Spleen (tissue), 11 donors: ENCODE measurements at regions not wholly inside any gene's neighbourhood (a gene's known extent, or its start where the extent isn't known, plus 50 kb on each side); places are given as distances from the start of the nearest gene placed in this dataset.

ENCODE experiments used
- DNase-seq: peaks from one replicate; pipeline ENCODE4 v3.0.0-alpha.2; 2020
- H3K27ac ChIP-seq, 8 donors: fragments of 200-600 bp; sonication (generic) in 7 of 8; 1 replicate in 4 of 8; 2 replicates in 4 of 8; pipeline versions ENCODE4 v1.5.0 to v1.8.0; 2016 to 2021; ENCODE audit warnings: inconsistent platforms in 4 of 8, mild to moderate bottlenecking in 4 of 8, moderate library complexity in 1 of 8
- H3K27me3 ChIP-seq, 7 donors: fragments of 200-600 bp; sonication (generic) in 6 of 7; replicated peaks in 1 of 7; 1 replicate in 4 of 7; 2 replicates in 3 of 7; pipeline versions ENCODE4 v1.5.0 to v1.8.0; 2016 to 2021; ENCODE audit warnings: inconsistent platforms in 3 of 7, mild to moderate bottlenecking in 1 of 7
- H3K36me3 ChIP-seq, 6 donors: fragments of 200-600 bp; sonication (generic) in 5 of 6; 1 replicate in 4 of 6; 2 replicates in 2 of 6; pipeline versions ENCODE4 v1.5.0 to v1.8.0; 2016 to 2021; ENCODE audit warnings: inconsistent platforms in 2 of 6
- H3K4me1 ChIP-seq, 6 donors: fragments of 200-600 bp; sonication (generic) in 5 of 6; 1 replicate in 3 of 6; 2 replicates in 3 of 6; pipeline versions ENCODE4 v1.5.0 to v1.8.0; 2016 to 2021; ENCODE audit warnings: inconsistent platforms in 3 of 6
- H3K4me3 ChIP-seq, 8 donors: fragments of 200-600 bp; sonication (generic) in 7 of 8; 1 replicate in 4 of 8; 2 replicates in 4 of 8; pipeline versions ENCODE4 v1.5.0 to v1.8.0; 2016 to 2021; ENCODE audit warnings: inconsistent platforms in 4 of 8, mild to moderate bottlenecking in 4 of 8, moderate library complexity in 2 of 8
- H3K9me3 ChIP-seq, 8 donors: fragments of 200-600 bp; sonication (generic) in 7 of 8; 1 replicate in 4 of 8; 2 replicates in 4 of 8; pipeline versions ENCODE4 v1.5.0 to v1.8.0; 2016 to 2021; ENCODE audit warnings: inconsistent platforms in 4 of 8
- CTCF ChIP-seq, 11 experiments: fragments of 200-600 bp in 7 of 11; fragments of 450-650 bp in 4 of 11; sonication (generic) in 4 of 11; IDR thresholded peaks in 8 of 11; conservative IDR thresholded peaks in 3 of 11; 1 replicate in 7 of 11; 2 replicates in 4 of 11; pipeline versions ENCODE4 v1.4.0 to v1.8.0; 2016 to 2021; ENCODE audit warnings: antibody characterized with exemption in 11 of 11, inconsistent platforms in 4 of 11, mild to moderate bottlenecking in 1 of 11
- POLR2A ChIP-seq, 3 donors: fragments of 450-650 bp; IDR thresholded peaks; one replicate each; pipeline ENCODE4 v1.5.1; 2017; ENCODE audit warnings: antibody characterized with exemption in 3 of 3, mild to moderate bottlenecking in 1 of 3
- POLR2AphosphoS5 ChIP-seq, 3 donors: sonication (generic); formaldehyde crosslinking; IDR thresholded peaks; one replicate each; pipeline ENCODE4 v1.5.1; 2017; ENCODE audit warnings: antibody characterized with exemption in 3 of 3
- WGBS, 5 donors: extraction: QIAGEN DNeasy Blood & Tissue Kit in 3 of 5; methylation state at CpG; one replicate each; pipeline versions ENCODE4 v1.1.5 to v1.1.7; 2013 to 2018; 5-methylcytosine and 5-hydroxymethylcytosine counted together
- intact Hi-C: fragments of 100-400 bp; cut with DNase I; formaldehyde crosslinking; loops from one replicate; pipeline ENCODE4 v1.15.0; 2023; ENCODE audit warnings: low total_unique reads
- donor health status: healthy with polysubstance abuse.
- donor health status: DM: no; HTN: no; CAD: no; lungs with moderate emphysema.
- donor health status: DM: no; HTN: no; CAD: no.
- donor health status: Bipolar disorder and iron deficiency.
- donor health status: healthy.
- donor health status: DM: no; HTN: no; CAD: no.
- donor health status: DM: yes; HTN: yes; CAD: no.

GRCh38 chr7:22653951-22654350, 73.0 kb upstream of the IL6 start:
- no peak overlapping the region for H3K4me3 ChIP-seq
- peaks cover 0 to 25% (median 0%) of the 10 kb centered on the region in 6 donors for H3K36me3 ChIP-seq
- TF ChIP-seq POLR2AphosphoS5 (IDR thresholded peaks at IDR 0.05), result no peak
- TF ChIP-seq CTCF (IDR thresholded peaks at IDR 0.05 in 8 of 11, conservative IDR thresholded peaks at IDR 0.05 in 3 of 11), result no peak
- no peak for TF ChIP-seq POLR2A (IDR thresholded peaks at IDR 0.05)
- H3K27ac ChIP-seq, result no peak overlapping the region
- DNase-seq, result no peak
- intact Hi-C loops, result no loop called here
- H3K27me3 ChIP-seq, result no peaks in the 10 kb centered on the region
- H3K9me3 ChIP-seq, result peaks cover 0 to 3% (median 0%) of the 10 kb centered on the region in 8 donors
- peaks cover 0 to 26% (median 4%) of the 10 kb centered on the region in 6 donors for H3K4me1 ChIP-seq

GRCh38 chr7:22651534-22652243, 75.3 kb upstream of the IL6 start:
- Histone ChIP-seq H3K4me1 (peaks cover 0 to 11% (median 0%) of the 10 kb centered on the region in 6 donors), H3K27me3 (no peaks in the 10 kb centered on the region), H3K4me3 (no peak overlapping the region), H3K27ac (no peak overlapping the region), H3K36me3 (peaks cover 0 to 37% (median 0%) of the 10 kb centered on the region in 6 donors), H3K9me3 (peaks cover 0 to 25% (median 21%) of the 10 kb centered on the region in 8 donors)
- DNase-seq, result no peak
- 53 to 75% (median 63%) methylated on average over 5 of the region's 5 CpGs for WGBS, 5 donors
- intact Hi-C loops, result no loop called here
- TF ChIP-seq CTCF (IDR thresholded peaks at IDR 0.05 in 8 of 11, conservative IDR thresholded peaks at IDR 0.05 in 3 of 11) (no peak), POLR2A (IDR thresholded peaks at IDR 0.05) (no peak), POLR2AphosphoS5 (IDR thresholded peaks at IDR 0.05) (no peak)

- Histone ChIP-seq H3K36me3 (peaks cover 0 to 37% (median 0%) of the 10 kb centered on the region in 6 donors), H3K9me3 (peaks cover 4 to 32% (median 27%) of the 10 kb centered on the region in 8 donors), H3K27ac (no peak overlapping the region), H3K4me1 (peaks cover 0 to 11% (median 0%) of the 10 kb centered on the region in 6 donors), H3K4me3 (no peak overlapping the region), H3K27me3 (no peaks in the 10 kb centered on the region)
- TF ChIP-seq CTCF (IDR thresholded peaks at IDR 0.05 in 8 of 11, conservative IDR thresholded peaks at IDR 0.05 in 3 of 11) (no peak), POLR2AphosphoS5 (IDR thresholded peaks at IDR 0.05) (no peak), POLR2A (IDR thresholded peaks at IDR 0.05) (no peak)
- 94 to 98% (median 97%) methylated on average over 4 of the region's 4 CpGs for WGBS, 5 donors
- DNase-seq, result no peak
- intact Hi-C loops, result no loop called here
These were observed 76.0 kb upstream of the IL6 start for GRCh38 chr7:22651036-22651435.

GRCh38 chr7:22649686-22650085, 77.3 kb upstream of the IL6 start:
- TF ChIP-seq POLR2A (IDR thresholded peaks at IDR 0.05), result no peak
- no peak for TF ChIP-seq CTCF (IDR thresholded peaks at IDR 0.05 in 8 of 11, conservative IDR thresholded peaks at IDR 0.05 in 3 of 11)
- TF ChIP-seq POLR2AphosphoS5 (IDR thresholded peaks at IDR 0.05), result no peak
- no peak overlapping the region for H3K27ac ChIP-seq
- no peak for DNase-seq
- intact Hi-C loops, result no loop called here
- no peaks in the 10 kb centered on the region for H3K27me3 ChIP-seq
- 83 to 89% (median 87%) methylated on average over 3 of the region's 3 CpGs for WGBS, 5 donors
- H3K4me1 ChIP-seq, result peaks cover 0 to 8% (median 0%) of the 10 kb centered on the region in 6 donors
- no peak overlapping the region for H3K4me3 ChIP-seq
- peaks cover 0 to 37% (median 0%) of the 10 kb centered on the region in 6 donors for H3K36me3 ChIP-seq
- peaks cover 4 to 46% (median 41%) of the 10 kb centered on the region in 8 donors for H3K9me3 ChIP-seq
